Trophoblast cell (in vitro differentiated cells and primary cell): ENCODE measurements at regions not wholly inside any gene's neighbourhood (a gene's known extent, or its start where the extent isn't known, plus 50 kb on each side); places are given as distances from the start of the nearest gene placed in this dataset.

Experiments
- DNase-seq, 2 donors: peaks; one replicate each; pipeline ENCODE4 v3.0.0-alpha.2; 2016
- H2AFZ ChIP-seq: 2 replicates; pipeline ENCODE4 v1.6.1; 2013; ENCODE audit warnings: low read length, moderate library complexity, mild to moderate bottlenecking; ENCODE audit not compliant: insufficient read depth, poor library complexity
- H2AK5ac ChIP-seq: 2 replicates; pipeline ENCODE4 v1.6.1; 2013; ENCODE audit warnings: mild to moderate bottlenecking, low read length
- H2BK120ac ChIP-seq: 2 replicates; pipeline ENCODE4 v1.6.1; 2013; ENCODE audit warnings: low read length, mild to moderate bottlenecking, moderate library complexity; ENCODE audit not compliant: insufficient read depth, poor library complexity
- H2BK12ac ChIP-seq: 2 replicates; pipeline ENCODE4 v1.6.1; 2013; ENCODE audit warnings: mild to moderate bottlenecking, low read length, moderate library complexity
- H2BK5ac ChIP-seq: 2 replicates; pipeline ENCODE4 v1.6.1; 2013; ENCODE audit warnings: low read length, low read depth, moderate library complexity, mild to moderate bottlenecking; ENCODE audit not compliant: poor library complexity
- H3K14ac ChIP-seq: 2 replicates; pipeline ENCODE4 v1.6.1; 2013; ENCODE audit warnings: mild to moderate bottlenecking, low read length
- H3K18ac ChIP-seq: 2 replicates; pipeline ENCODE4 v1.6.1; 2013; ENCODE audit warnings: mild to moderate bottlenecking, low read length
- H3K23ac ChIP-seq: 2 replicates; pipeline ENCODE4 v1.6.1; 2013; ENCODE audit warnings: low read length
- H3K27ac ChIP-seq: 2 replicates; pipeline ENCODE4 v1.5.1; 2013; ENCODE audit warnings: low read depth, mild to moderate bottlenecking, inconsistent platforms, low read length, moderate library complexity
- H3K27me3 ChIP-seq: 2 replicates; pipeline ENCODE4 v1.6.1; 2013; ENCODE audit warnings: inconsistent platforms, mild to moderate bottlenecking, low read length, moderate library complexity; ENCODE audit not compliant: insufficient read depth
- H3K36me3 ChIP-seq, 2 experiments: 1 replicate in 1 of 2; 2 replicates in 1 of 2; pipeline ENCODE4 v1.6.1; 2013; ENCODE audit warnings: low read length in 2 of 2, mild to moderate bottlenecking in 2 of 2, moderate library complexity in 1 of 2; ENCODE audit not compliant: insufficient read depth in 2 of 2, control insufficient read depth in 1 of 2
- H3K4ac ChIP-seq: 2 replicates; pipeline ENCODE4 v1.6.1; 2013; ENCODE audit warnings: low read depth, mild to moderate bottlenecking, low read length, moderate library complexity
- H3K4me1 ChIP-seq, 2 experiments: 1 replicate in 1 of 2; 2 replicates in 1 of 2; pipeline ENCODE4 v1.6.1; 2013; ENCODE audit warnings: low read length in 2 of 2, mild to moderate bottlenecking in 2 of 2, moderate library complexity in 1 of 2; ENCODE audit not compliant: insufficient read depth in 2 of 2, control insufficient read depth in 1 of 2
- H3K4me2 ChIP-seq: 2 replicates; pipeline ENCODE4 v1.6.1; 2013; ENCODE audit warnings: inconsistent platforms, mild to moderate bottlenecking, low read length, moderate library complexity
- H3K4me3 ChIP-seq: 2 replicates; pipeline ENCODE4 v1.5.1; 2013; ENCODE audit warnings: mild to moderate bottlenecking, low read depth, low read length, inconsistent platforms
- H3K79me1 ChIP-seq: one replicate; pipeline ENCODE4 v1.6.1; 2013; ENCODE audit warnings: low read length
- H3K79me2 ChIP-seq: 2 replicates; pipeline ENCODE4 v1.6.1; 2013; ENCODE audit warnings: low read length, mild to moderate bottlenecking; ENCODE audit not compliant: control insufficient read depth, insufficient read depth, poor library complexity
- H3K9ac ChIP-seq: 2 replicates; pipeline ENCODE4 v1.6.1; 2013; ENCODE audit warnings: mild to moderate bottlenecking, low read length
- H3K9me3 ChIP-seq: 2 replicates; pipeline ENCODE4 v1.6.1; 2013; ENCODE audit warnings: low read depth, mild to moderate bottlenecking, control low read depth, inconsistent platforms, low read length; ENCODE audit not compliant: insufficient read depth
- H4K12ac ChIP-seq: 2 replicates; pipeline ENCODE4 v1.6.1; 2013; ENCODE audit warnings: low read depth, mild to moderate bottlenecking, low read length, moderate library complexity
- H4K8ac ChIP-seq: 2 replicates; pipeline ENCODE4 v1.6.1; 2013; ENCODE audit warnings: low read depth, mild to moderate bottlenecking, low read length, moderate library complexity
- H4K91ac ChIP-seq: one replicate; pipeline ENCODE4 v1.6.1; 2013; ENCODE audit warnings: low read depth, mild to moderate bottlenecking, low read length, moderate library complexity
- WGBS: extraction: QIAGEN DNeasy Blood & Tissue Kit; methylation state at CpG from one replicate; pipeline ENCODE4 v1.1.7; 2013; ENCODE audit warnings: missing lambda C conversion rate; ENCODE audit not compliant: insufficient read length, insufficient coverage; ENCODE audit errors: extremely low coverage; 5-methylcytosine and 5-hydroxymethylcytosine counted together

DNA sequence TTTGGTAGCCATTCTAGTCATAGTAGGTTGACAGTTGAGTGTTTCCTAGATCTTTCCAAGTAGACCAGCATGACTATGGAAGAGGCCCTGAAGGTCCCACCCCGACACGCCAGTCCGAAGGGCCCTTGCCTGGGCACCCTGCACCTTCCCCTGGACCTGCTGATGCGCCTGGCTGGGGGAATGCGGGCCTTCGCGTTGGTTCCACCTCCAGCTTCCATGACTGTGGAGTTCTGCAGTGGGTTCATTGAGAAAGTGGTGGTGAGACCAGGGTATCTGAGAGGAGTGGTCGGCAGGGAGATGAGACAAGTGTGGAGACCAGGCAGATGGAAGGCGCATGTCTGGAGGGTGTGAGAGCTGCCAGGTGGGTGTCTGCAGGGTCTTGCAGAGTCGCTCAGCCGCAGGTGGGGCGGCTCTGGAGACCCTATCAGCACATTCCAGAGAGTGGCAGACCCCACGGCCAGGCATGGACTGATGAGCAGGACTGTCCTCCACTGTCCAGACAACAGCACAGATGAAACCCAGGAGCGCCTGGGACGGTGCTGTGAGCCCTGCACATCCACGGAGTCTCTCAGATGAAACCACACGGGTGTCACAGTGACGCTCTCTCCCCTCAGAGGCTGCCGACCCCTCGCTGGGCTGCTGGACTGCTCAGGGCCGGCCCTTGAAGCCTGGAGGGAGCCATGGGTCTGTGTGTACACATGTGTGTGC lies 182.5 kb upstream of the HDAC4 start:
- Histone ChIP-seq H2BK120ac (no peak overlapping the region), H2AK5ac (no peak overlapping the region), H3K9me3 (peaks cover 2% of the 10 kb centered on the region), H3K4ac (no peak overlapping the region), H3K4me3 (no peak overlapping the region), H4K12ac (no peak overlapping the region), H4K91ac (no peak overlapping the region), H3K4me2 (no peak overlapping the region), H3K79me1 (no peaks in the 10 kb centered on the region), H2AFZ (no peak overlapping the region), H3K23ac (no peak overlapping the region), H3K18ac (no peak overlapping the region), H3K9ac (no peak overlapping the region), H2BK5ac (no peak overlapping the region), H2BK12ac (no peak overlapping the region), H3K36me3 (no peaks in the 10 kb centered on the region), H3K4me1 (no peaks in the 10 kb centered on the region), H3K79me2 (no peaks in the 10 kb centered on the region), H3K27me3 (no peaks in the 10 kb centered on the region), H4K8ac (no peak overlapping the region), H3K27ac (no peak overlapping the region), H3K14ac (no peak overlapping the region)
- no peak for DNase-seq
- no CpG with 5 or more reads among the region's 21 CpGs for whole genome bisulfite sequencing

DNA sequence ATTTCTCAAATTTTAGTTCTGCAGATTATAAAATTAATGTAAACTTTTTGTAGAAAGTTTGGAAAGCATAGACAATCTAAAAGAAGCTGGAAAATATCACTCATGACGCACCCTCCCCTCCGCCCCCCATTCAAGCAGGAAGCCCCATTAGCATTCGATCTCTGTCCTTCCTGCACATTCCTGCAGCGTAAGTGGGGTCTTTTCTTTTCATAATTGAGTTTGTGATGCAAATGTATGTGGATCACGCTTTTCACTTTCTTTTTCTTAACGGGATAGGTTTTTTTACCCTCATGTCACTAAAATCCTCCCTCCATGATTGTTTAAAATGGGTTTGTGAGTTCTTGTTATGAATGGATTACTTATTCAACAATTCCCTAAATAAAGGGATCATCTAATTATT lies 181.7 kb upstream of the HDAC4 start:
- no peak overlapping the region for H2BK12ac ChIP-seq
- no peak overlapping the region for H3K9ac ChIP-seq
- no peak overlapping the region for H4K91ac ChIP-seq
- H3K27me3 ChIP-seq, result no peaks in the 10 kb centered on the region
- H2AFZ ChIP-seq, result no peak overlapping the region
- H3K4me3 ChIP-seq, result no peak overlapping the region
- WGBS, result no CpG with 5 or more reads among the region's 6 CpGs
- no peak overlapping the region for H3K23ac ChIP-seq
- H3K4me2 ChIP-seq, result no peak overlapping the region
- no peaks in the 10 kb centered on the region for H3K36me3 ChIP-seq
- H3K79me2 ChIP-seq, result no peaks in the 10 kb centered on the region
- H2BK5ac ChIP-seq, result no peak overlapping the region
- H3K4ac ChIP-seq, result no peak overlapping the region
- no peaks in the 10 kb centered on the region for H3K79me1 ChIP-seq
- H3K4me1 ChIP-seq, result no peaks in the 10 kb centered on the region
- no peak overlapping the region for H2AK5ac ChIP-seq
- no peak for DNase-seq
- H3K18ac ChIP-seq, result no peak overlapping the region
- no peak overlapping the region for H4K12ac ChIP-seq
- no peak overlapping the region for H3K14ac ChIP-seq
- no peak overlapping the region for H4K8ac ChIP-seq
- H2BK120ac ChIP-seq, result no peak overlapping the region
- peaks cover 4% of the 10 kb centered on the region for H3K9me3 ChIP-seq
- no peak overlapping the region for H3K27ac ChIP-seq

DNA sequence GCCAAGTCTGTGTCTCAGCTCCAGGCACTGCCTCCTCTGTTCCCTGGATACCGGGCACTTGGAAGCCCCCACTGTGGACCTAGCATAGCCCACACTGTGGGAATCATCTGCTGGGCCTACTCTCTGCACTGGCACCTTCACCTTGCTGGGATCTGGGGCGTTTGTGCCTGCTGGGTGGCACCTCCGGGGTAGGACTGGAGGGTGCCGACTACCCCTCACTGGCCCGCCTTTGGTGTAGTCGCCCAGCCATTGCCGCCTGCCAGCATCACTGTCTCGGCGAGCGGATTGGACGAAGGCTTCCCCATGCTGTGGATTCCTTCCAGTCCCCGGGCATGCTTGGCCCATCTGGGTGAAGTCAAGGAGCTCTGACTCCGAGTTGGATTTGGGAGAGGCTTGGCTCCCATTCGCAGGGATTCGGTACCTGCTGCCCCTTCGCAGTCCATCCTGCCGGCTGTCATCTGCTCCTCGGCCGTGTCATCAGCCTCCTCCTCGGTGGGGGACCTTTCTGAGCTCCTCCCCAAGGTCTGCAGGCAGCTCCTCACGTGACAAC lies 180.6 kb upstream of the HDAC4 start:
- H2AK5ac ChIP-seq, result no peak overlapping the region
- no peak overlapping the region for H2BK5ac ChIP-seq
- H3K9ac ChIP-seq, result no peak overlapping the region
- H3K9me3 ChIP-seq, result peaks cover 4% of the 10 kb centered on the region
- no peak overlapping the region for H4K91ac ChIP-seq
- H4K12ac ChIP-seq, result no peak overlapping the region
- H4K8ac ChIP-seq, result no peak overlapping the region
- no peaks in the 10 kb centered on the region for H3K36me3 ChIP-seq
- H2BK120ac ChIP-seq, result no peak overlapping the region
- no peak overlapping the region for H2AFZ ChIP-seq
- no peaks in the 10 kb centered on the region for H3K79me2 ChIP-seq
- WGBS, result no CpG with 5 or more reads among the region's 21 CpGs
- H3K14ac ChIP-seq, result no peak overlapping the region
- H3K4ac ChIP-seq, result no peak overlapping the region
- H3K18ac ChIP-seq, result no peak overlapping the region
- no peak overlapping the region for H2BK12ac ChIP-seq
- H3K23ac ChIP-seq, result no peak overlapping the region
- H3K4me3 ChIP-seq, result no peak overlapping the region
- no peak for DNase-seq
- no peaks in the 10 kb centered on the region for H3K4me1 ChIP-seq
- H3K79me1 ChIP-seq, result no peaks in the 10 kb centered on the region
- no peak overlapping the region for H3K27ac ChIP-seq
- no peak overlapping the region for H3K4me2 ChIP-seq
- no peaks in the 10 kb centered on the region for H3K27me3 ChIP-seq

DNA sequence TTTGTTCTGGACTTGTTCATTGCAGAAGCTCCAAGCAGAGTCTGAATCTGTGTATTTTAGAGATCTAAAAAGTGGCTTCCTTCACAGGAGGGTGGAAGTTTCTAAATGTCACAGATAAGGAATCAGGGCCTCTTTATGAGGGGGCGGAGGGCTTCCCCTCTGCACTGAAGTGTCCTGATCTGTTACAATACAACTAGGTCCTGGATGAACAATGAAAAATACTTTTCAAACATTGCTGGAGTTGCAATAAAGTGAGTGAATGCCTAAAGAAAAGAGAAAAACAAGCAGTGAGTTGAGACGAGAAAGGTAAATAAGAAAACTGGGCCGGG lies 179.3 kb upstream of the HDAC4 start:
- Histone ChIP-seq H3K79me1 (no peaks in the 10 kb centered on the region), H3K27me3 (no peaks in the 10 kb centered on the region), H3K18ac (no peak overlapping the region), H3K4ac (no peak overlapping the region), H2BK5ac (no peak overlapping the region), H2BK12ac (no peak overlapping the region), H4K8ac (no peak overlapping the region), H3K4me1 (peaks cover 0 to 3% of the 10 kb centered on the region in 2 experiments), H4K91ac (no peak overlapping the region), H2BK120ac (no peak overlapping the region), H3K27ac (no peak overlapping the region), H3K23ac (no peak overlapping the region), H3K9me3 (peaks cover 9% of the 10 kb centered on the region), H2AFZ (no peak overlapping the region), H3K79me2 (no peaks in the 10 kb centered on the region), H3K4me2 (no peak overlapping the region), H3K36me3 (no peaks in the 10 kb centered on the region), H4K12ac (no peak overlapping the region), H3K14ac (no peak overlapping the region), H3K4me3 (no peak overlapping the region), H2AK5ac (no peak overlapping the region), H3K9ac (no peak overlapping the region)
- no CpG with 5 or more reads among the region's 3 CpGs for WGBS
- DNase-seq, result no peak
